ENCODE measurements at regions not wholly inside any gene's neighbourhood (a gene's known extent, or its start where the extent isn't known, plus 50 kb on each side); places are given as distances from the start of the nearest gene placed in this dataset.

- Histone ChIP-seq H3K4me3 (ENCODE audit: low read length) (no peak overlapping the region), H3K9me3 (ENCODE audit: control insufficient read depth, low read length) (peaks cover 11% of the 10 kb centered on the region), H3K9ac (ENCODE audit: low read length) (no peak overlapping the region)
Measured at GRCh38 chr10:89829262-89829886, 128.0 kb downstream of the KIF20B start.

GRCh38 chr10:89829887-89830269 lies 128.5 kb downstream of the KIF20B start:
- no peak overlapping the region for H3K9ac ChIP-seq (ENCODE audit: low read length)
- no peak for DNase-seq (ENCODE audit: low read depth)
- no peaks in the 10 kb centered on the region for H3K36me3 ChIP-seq (ENCODE audit: control insufficient read depth, insufficient read depth, low read length, severe bottlenecking)
- no peak overlapping the region for H3K4me3 ChIP-seq (ENCODE audit: low read length)
- H3K9me3 ChIP-seq (ENCODE audit: control insufficient read depth, low read length): peaks cover 11% of the 10 kb centered on the region
- no peaks in the 10 kb centered on the region for H3K27me3 ChIP-seq (replicated peaks; ENCODE audit: control insufficient read depth, insufficient read depth, low read length)
- no peaks in the 10 kb centered on the region for H3K4me1 ChIP-seq (ENCODE audit: control insufficient read depth, insufficient read depth, low read length)

More at GRCh38 chr10:89829262-89829886, 128.0 kb downstream of the KIF20B start:
- H3K27me3 ChIP-seq (replicated peaks; ENCODE audit: control insufficient read depth, insufficient read depth, low read length): no peaks in the 10 kb centered on the region
- no peaks in the 10 kb centered on the region for H3K4me1 ChIP-seq (ENCODE audit: control insufficient read depth, insufficient read depth, low read length)
- no peaks in the 10 kb centered on the region for H3K36me3 ChIP-seq (ENCODE audit: control insufficient read depth, insufficient read depth, low read length, severe bottlenecking)
- no peak for DNase-seq (ENCODE audit: low read depth)

GRCh38 chr10:89830624-89831023 lies 129.2 kb downstream of the KIF20B start:
- DNase-seq (ENCODE audit: low read depth): no peak
- Histone ChIP-seq H3K9me3 (ENCODE audit: control insufficient read depth, low read length) (peaks cover 11% of the 10 kb centered on the region), H3K27me3 (replicated peaks; ENCODE audit: control insufficient read depth, insufficient read depth, low read length) (no peaks in the 10 kb centered on the region), H3K36me3 (ENCODE audit: control insufficient read depth, insufficient read depth, low read length, severe bottlenecking) (no peaks in the 10 kb centered on the region), H3K4me1 (ENCODE audit: control insufficient read depth, insufficient read depth, low read length) (no peaks in the 10 kb centered on the region), H3K4me3 (ENCODE audit: low read length) (no peak overlapping the region), H3K9ac (ENCODE audit: low read length) (no peak overlapping the region)

- DNase-seq (ENCODE audit: low read depth): no peak
- Histone ChIP-seq H3K9ac (ENCODE audit: low read length) (peak overlapping the region; percentile 78), H3K36me3 (ENCODE audit: control insufficient read depth, insufficient read depth, low read length, severe bottlenecking) (no peaks in the 10 kb centered on the region), H3K4me3 (ENCODE audit: low read length) (peak overlapping the region; percentile 84), H3K27me3 (replicated peaks; ENCODE audit: control insufficient read depth, insufficient read depth, low read length) (peaks cover 11% of the 10 kb centered on the region), H3K9me3 (ENCODE audit: control insufficient read depth, low read length) (peaks cover 11% of the 10 kb centered on the region), H3K4me1 (ENCODE audit: control insufficient read depth, insufficient read depth, low read length) (no peaks in the 10 kb centered on the region)
Measured at GRCh38 chr10:89836840-89837164, 135.4 kb downstream of the KIF20B start.

GRCh38 chr10:89837165-89838043 lies 136.0 kb downstream of the KIF20B start:
- Histone ChIP-seq H3K27me3 (replicated peaks; ENCODE audit: control insufficient read depth, insufficient read depth, low read length) (peaks cover 11% of the 10 kb centered on the region), H3K36me3 (ENCODE audit: control insufficient read depth, insufficient read depth, low read length, severe bottlenecking) (no peaks in the 10 kb centered on the region), H3K9me3 (ENCODE audit: control insufficient read depth, low read length) (peaks cover 10% of the 10 kb centered on the region), H3K9ac (ENCODE audit: low read length) (peak overlapping the region; percentile 78), H3K4me3 (ENCODE audit: low read length) (peak overlapping the region; percentile 84), H3K4me1 (ENCODE audit: control insufficient read depth, insufficient read depth, low read length) (no peaks in the 10 kb centered on the region)
- peak; percentile 25 for DNase-seq (ENCODE audit: low read depth)

- no peak for DNase-seq (ENCODE audit: low read depth)
- no peaks in the 10 kb centered on the region for H3K4me1 ChIP-seq (ENCODE audit: control insufficient read depth, insufficient read depth, low read length)
- H3K9ac ChIP-seq (ENCODE audit: low read length): peak overlapping the region; percentile 78
- peaks cover 4% of the 10 kb centered on the region for H3K9me3 ChIP-seq (ENCODE audit: control insufficient read depth, low read length)
- H3K27me3 ChIP-seq (replicated peaks; ENCODE audit: control insufficient read depth, insufficient read depth, low read length): peaks cover 11% of the 10 kb centered on the region
- H3K36me3 ChIP-seq (ENCODE audit: control insufficient read depth, insufficient read depth, low read length, severe bottlenecking): no peaks in the 10 kb centered on the region
- peak overlapping the region; percentile 84 for H3K4me3 ChIP-seq (ENCODE audit: low read length)
Measured at GRCh38 chr10:89838044-89838615, 136.7 kb downstream of the KIF20B start.

GRCh38 chr10:89845541-89846280 lies 144.3 kb downstream of the KIF20B start:
- Histone ChIP-seq H3K4me1 (ENCODE audit: control insufficient read depth, insufficient read depth, low read length) (no peaks in the 10 kb centered on the region), H3K27me3 (replicated peaks; ENCODE audit: control insufficient read depth, insufficient read depth, low read length) (peaks cover 12% of the 10 kb centered on the region), H3K4me3 (ENCODE audit: low read length) (no peak overlapping the region), H3K36me3 (ENCODE audit: control insufficient read depth, insufficient read depth, low read length, severe bottlenecking) (no peaks in the 10 kb centered on the region), H3K9ac (ENCODE audit: low read length) (no peak overlapping the region), H3K9me3 (ENCODE audit: control insufficient read depth, low read length) (no peaks in the 10 kb centered on the region)
- peak; percentile 4 for DNase-seq (ENCODE audit: low read depth)

GRCh38 chr10:89846281-89846630 lies 144.9 kb downstream of the KIF20B start:
- peak; percentile 5 for DNase-seq (ENCODE audit: low read depth)
- no peak overlapping the region for H3K4me3 ChIP-seq (ENCODE audit: low read length)
- peaks cover 14% of the 10 kb centered on the region for H3K27me3 ChIP-seq (replicated peaks; ENCODE audit: control insufficient read depth, insufficient read depth, low read length)
- H3K36me3 ChIP-seq (ENCODE audit: control insufficient read depth, insufficient read depth, low read length, severe bottlenecking): no peaks in the 10 kb centered on the region
- H3K4me1 ChIP-seq (ENCODE audit: control insufficient read depth, insufficient read depth, low read length): no peaks in the 10 kb centered on the region
- no peak overlapping the region for H3K9ac ChIP-seq (ENCODE audit: low read length)
- H3K9me3 ChIP-seq (ENCODE audit: control insufficient read depth, low read length): no peaks in the 10 kb centered on the region

GRCh38 chr10:89846786-89847185 lies 145.4 kb downstream of the KIF20B start:
- H3K9me3 ChIP-seq (ENCODE audit: control insufficient read depth, low read length): no peaks in the 10 kb centered on the region
- peaks cover 14% of the 10 kb centered on the region for H3K27me3 ChIP-seq (replicated peaks; ENCODE audit: control insufficient read depth, insufficient read depth, low read length)
- H3K36me3 ChIP-seq (ENCODE audit: control insufficient read depth, insufficient read depth, low read length, severe bottlenecking): no peaks in the 10 kb centered on the region
- no peak overlapping the region for H3K4me3 ChIP-seq (ENCODE audit: low read length)
- H3K4me1 ChIP-seq (ENCODE audit: control insufficient read depth, insufficient read depth, low read length): no peaks in the 10 kb centered on the region
- no peak overlapping the region for H3K9ac ChIP-seq (ENCODE audit: low read length)
- DNase-seq (ENCODE audit: low read depth): no peak

- Histone ChIP-seq H3K27me3 (replicated peaks; ENCODE audit: control insufficient read depth, insufficient read depth, low read length) (peaks cover 18% of the 10 kb centered on the region), H3K4me3 (ENCODE audit: low read length) (no peak overlapping the region), H3K4me1 (ENCODE audit: control insufficient read depth, insufficient read depth, low read length) (no peaks in the 10 kb centered on the region), H3K9ac (ENCODE audit: low read length) (no peak overlapping the region), H3K36me3 (ENCODE audit: control insufficient read depth, insufficient read depth, low read length, severe bottlenecking) (no peaks in the 10 kb centered on the region), H3K9me3 (ENCODE audit: control insufficient read depth, low read length) (no peaks in the 10 kb centered on the region)
- no peak for DNase-seq (ENCODE audit: low read depth)
Measured at GRCh38 chr10:89852872-89853271, 151.5 kb downstream of the KIF20B start.

- no peaks in the 10 kb centered on the region for H3K36me3 ChIP-seq (ENCODE audit: control insufficient read depth, insufficient read depth, low read length, severe bottlenecking)
- peaks cover 18% of the 10 kb centered on the region for H3K27me3 ChIP-seq (replicated peaks; ENCODE audit: control insufficient read depth, insufficient read depth, low read length)
- H3K9me3 ChIP-seq (ENCODE audit: control insufficient read depth, low read length): no peaks in the 10 kb centered on the region
- H3K9ac ChIP-seq (ENCODE audit: low read length): no peak overlapping the region
- no peak overlapping the region for H3K4me3 ChIP-seq (ENCODE audit: low read length)
- H3K4me1 ChIP-seq (ENCODE audit: control insufficient read depth, insufficient read depth, low read length): no peaks in the 10 kb centered on the region
- DNase-seq (ENCODE audit: low read depth): peak; percentile 10
Measured at GRCh38 chr10:89853781-89854191, 152.4 kb downstream of the KIF20B start.
